GM19397 (cell line): ENCODE measurements at regions not wholly inside any gene's neighbourhood (a gene's known extent, or its start where the extent isn't known, plus 50 kb on each side); places are given as distances from the start of the nearest gene placed in this dataset.
"Not testable (repeated sequence)": the region's sequence is repeated elsewhere in the genome, so short reads cannot be mapped to it uniquely, and the experiment has no call there.

Experiments
- ATAC-seq: cut with Tn5 transposase; IDR thresholded peaks from one replicate; pipeline ENCODE4 v1.9.1; 2021; ENCODE audit warnings: mild to moderate bottlenecking, moderate library complexity; ENCODE audit not compliant: unreplicated experiment

GRCh38 chr6:134589512-134589911 lies 271.6 kb upstream of the SGK1 start:
- ATAC-seq: no peak

GRCh38 chr6:134588267-134588666 lies 270.4 kb upstream of the SGK1 start:
- ATAC-seq: no peak

GRCh38 chr6:134585517-134585873 lies 267.6 kb upstream of the SGK1 start:
- no peak for ATAC-seq

GRCh38 chr6:134584847-134585516 lies 267.1 kb upstream of the SGK1 start:
- ATAC-seq: no peak

- ATAC-seq: no peak
These were observed 260.1 kb upstream of the SGK1 start for GRCh38 chr6:134577998-134578397.

- ATAC-seq: no peak
These were observed 257.3 kb upstream of the SGK1 start for GRCh38 chr6:134575221-134575620.

GRCh38 chr6:134574491-134574890 lies 256.6 kb upstream of the SGK1 start:
- no peak for ATAC-seq

GRCh38 chr6:134569996-134570395 lies 252.1 kb upstream of the SGK1 start:
- ATAC-seq: not testable (repeated sequence)

GRCh38 chr6:134564705-134565104 lies 246.8 kb upstream of the SGK1 start:
- no peak for ATAC-seq

- no peak for ATAC-seq
These were observed 242.1 kb upstream of the SGK1 start for GRCh38 chr6:134560019-134560418.

GRCh38 chr6:134557509-134557908 lies 239.6 kb upstream of the SGK1 start:
- ATAC-seq: no peak

GRCh38 chr6:134555672-134556071 lies 237.8 kb upstream of the SGK1 start:
- ATAC-seq: no peak

GRCh38 chr6:134553936-134554335 lies 236.0 kb upstream of the SGK1 start:
- no peak for ATAC-seq

GRCh38 chr6:134551245-134551960 lies 233.5 kb upstream of the SGK1 start:
- ATAC-seq: no peak

- ATAC-seq: no peak
These were observed 232.7 kb upstream of the SGK1 start for GRCh38 chr6:134550604-134551003.

- ATAC-seq: no peak
These were observed 231.9 kb upstream of the SGK1 start for GRCh38 chr6:134549854-134550253.

- ATAC-seq: no peak
These were observed 229.2 kb upstream of the SGK1 start for GRCh38 chr6:134546962-134547645.

- ATAC-seq: no peak
These were observed 226.8 kb upstream of the SGK1 start for GRCh38 chr6:134544737-134545136.

GRCh38 chr6:134543128-134543527 lies 225.2 kb upstream of the SGK1 start:
- ATAC-seq: no peak

- no peak for ATAC-seq
These were observed 223.1 kb upstream of the SGK1 start for GRCh38 chr6:134541001-134541400.

- ATAC-seq: no peak
These were observed 222.0 kb upstream of the SGK1 start for GRCh38 chr6:134539865-134540323.

- ATAC-seq: not testable (repeated sequence)
These were observed 219.9 kb upstream of the SGK1 start for GRCh38 chr6:134537765-134538164.
